ENCODE measurements at regions not wholly inside any gene's neighbourhood (a gene's known extent, or its start where the extent isn't known, plus 50 kb on each side); places are given as distances from the start of the nearest gene placed in this dataset.

GRCh38 chr14:37796703-37797416, 201.4 kb downstream of the TTC6 start:
- intact Hi-C loops (cut with micrococcal nuclease; ENCODE audit: unreplicated experiment) = no loop called here
- ChIA-PET CTCF (no interaction called here), POLR2A (ENCODE audit: low non-redundant PET) (no interaction called here)
- no peak for TF ChIP-seq CTCF (conservative IDR thresholded peaks at IDR 0.05; ENCODE audit: low read depth, low read length)
- no peak for TF ChIP-seq EZH2 (IDR thresholded peaks at IDR 0.05; ENCODE audit: borderline replicate concordance, low read depth, low read length, poor library complexity, severe bottlenecking)
- H3K27me3 ChIP-seq (replicated peaks; ENCODE audit: insufficient read depth, low read depth, low read length, poor library complexity) = no peaks in the 10 kb centered on the region
- no peak for DNase-seq (ENCODE audit: low spot score)
- no peaks in the 10 kb centered on the region for H3K9me3 ChIP-seq (ENCODE audit: low read depth, low read length, poor library complexity, severe bottlenecking)
- no TSS peak for BruUV-seq (replicated peaks)
- H3K27ac ChIP-seq (ENCODE audit: low read depth, low read length, poor library complexity, severe bottlenecking) = no peak overlapping the region
- no peaks in the 10 kb centered on the region for H3K4me1 ChIP-seq (ENCODE audit: insufficient read depth, low read length, poor library complexity, severe bottlenecking)
- no peaks in the 10 kb centered on the region for H3K36me3 ChIP-seq (ENCODE audit: insufficient read depth, low read length, poor library complexity, severe bottlenecking)
- H3K4me3 ChIP-seq (ENCODE audit: low read depth, low read length, poor library complexity, severe bottlenecking) = no peak overlapping the region

DNA sequence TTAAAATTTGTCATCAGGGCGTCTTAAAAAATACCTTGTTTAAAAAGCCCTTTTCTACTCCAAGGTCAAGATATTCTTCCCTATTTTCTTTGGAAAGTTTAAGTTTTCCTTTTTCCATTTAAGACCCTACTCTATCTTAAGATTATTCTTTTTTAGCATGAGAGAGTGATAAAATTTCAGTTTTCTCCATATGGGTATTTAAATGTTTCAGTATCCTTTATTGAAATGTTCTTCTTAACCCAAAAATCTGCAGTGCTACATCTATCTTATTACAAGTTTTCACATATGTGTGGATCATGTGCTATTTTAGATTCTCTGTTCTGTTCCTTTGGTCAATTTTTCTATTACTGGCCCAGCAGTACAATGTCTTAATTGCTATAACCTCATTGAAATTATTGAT, 202.2 kb downstream of the TTC6 start:
- TF ChIP-seq EZH2 (IDR thresholded peaks at IDR 0.05; ENCODE audit: borderline replicate concordance, low read depth, low read length, poor library complexity, severe bottlenecking) (no peak), CTCF (conservative IDR thresholded peaks at IDR 0.05; ENCODE audit: low read depth, low read length) (no peak)
- POLR2A ChIA-PET (ENCODE audit: low non-redundant PET) = no interaction called here
- DNase-seq (ENCODE audit: low spot score) = no peak

GRCh38 chr14:37807722-37808121, 212.3 kb downstream of the TTC6 start:
- no TSS peak for BruUV-seq (replicated peaks)
- ChIA-PET CTCF (no interaction called here), POLR2A (ENCODE audit: low non-redundant PET) (no interaction called here)
- no peaks in the 10 kb centered on the region for H3K4me1 ChIP-seq (ENCODE audit: insufficient read depth, low read length, poor library complexity, severe bottlenecking)
- no peak for DNase-seq (ENCODE audit: low spot score)
- no peaks in the 10 kb centered on the region for H3K36me3 ChIP-seq (ENCODE audit: insufficient read depth, low read length, poor library complexity, severe bottlenecking)
- intact Hi-C loops (cut with micrococcal nuclease; ENCODE audit: unreplicated experiment) = no loop called here
- no peaks in the 10 kb centered on the region for H3K9me3 ChIP-seq (ENCODE audit: low read depth, low read length, poor library complexity, severe bottlenecking)
- TF ChIP-seq CTCF (conservative IDR thresholded peaks at IDR 0.05; ENCODE audit: low read depth, low read length) = no peak
- TF ChIP-seq EZH2 (IDR thresholded peaks at IDR 0.05; ENCODE audit: borderline replicate concordance, low read depth, low read length, poor library complexity, severe bottlenecking) = no peak
- no peaks in the 10 kb centered on the region for H3K27me3 ChIP-seq (replicated peaks; ENCODE audit: insufficient read depth, low read depth, low read length, poor library complexity)
- H3K27ac ChIP-seq (ENCODE audit: low read depth, low read length, poor library complexity, severe bottlenecking) = no peak overlapping the region
- H3K4me3 ChIP-seq (ENCODE audit: low read depth, low read length, poor library complexity, severe bottlenecking) = no peak overlapping the region

More for the DNA sequence above, 202.2 kb downstream of the TTC6 start:
- Histone ChIP-seq H3K27me3 (replicated peaks; ENCODE audit: insufficient read depth, low read depth, low read length, poor library complexity) (no peaks in the 10 kb centered on the region), H3K4me3 (ENCODE audit: low read depth, low read length, poor library complexity, severe bottlenecking) (no peak overlapping the region), H3K36me3 (ENCODE audit: insufficient read depth, low read length, poor library complexity, severe bottlenecking) (no peaks in the 10 kb centered on the region), H3K27ac (ENCODE audit: low read depth, low read length, poor library complexity, severe bottlenecking) (no peak overlapping the region), H3K9me3 (ENCODE audit: low read depth, low read length, poor library complexity, severe bottlenecking) (no peaks in the 10 kb centered on the region), H3K4me1 (ENCODE audit: insufficient read depth, low read length, poor library complexity, severe bottlenecking) (no peaks in the 10 kb centered on the region)
- CTCF ChIA-PET = no interaction called here
- intact Hi-C loops (cut with micrococcal nuclease; ENCODE audit: unreplicated experiment) = no loop called here
- BruUV-seq (replicated peaks) = no TSS peak
